HG03378 (cell line): ENCODE measurements at regions not wholly inside any gene's neighbourhood (a gene's known extent, or its start where the extent isn't known, plus 50 kb on each side); places are given as distances from the start of the nearest gene placed in this dataset.

ENCODE experiments used
- ATAC-seq: cut with Tn5 transposase; IDR thresholded peaks from one replicate; pipeline ENCODE4 v1.9.1; 2021; ENCODE audit warnings: mild to moderate bottlenecking, moderate library complexity; ENCODE audit not compliant: unreplicated experiment

DNA sequence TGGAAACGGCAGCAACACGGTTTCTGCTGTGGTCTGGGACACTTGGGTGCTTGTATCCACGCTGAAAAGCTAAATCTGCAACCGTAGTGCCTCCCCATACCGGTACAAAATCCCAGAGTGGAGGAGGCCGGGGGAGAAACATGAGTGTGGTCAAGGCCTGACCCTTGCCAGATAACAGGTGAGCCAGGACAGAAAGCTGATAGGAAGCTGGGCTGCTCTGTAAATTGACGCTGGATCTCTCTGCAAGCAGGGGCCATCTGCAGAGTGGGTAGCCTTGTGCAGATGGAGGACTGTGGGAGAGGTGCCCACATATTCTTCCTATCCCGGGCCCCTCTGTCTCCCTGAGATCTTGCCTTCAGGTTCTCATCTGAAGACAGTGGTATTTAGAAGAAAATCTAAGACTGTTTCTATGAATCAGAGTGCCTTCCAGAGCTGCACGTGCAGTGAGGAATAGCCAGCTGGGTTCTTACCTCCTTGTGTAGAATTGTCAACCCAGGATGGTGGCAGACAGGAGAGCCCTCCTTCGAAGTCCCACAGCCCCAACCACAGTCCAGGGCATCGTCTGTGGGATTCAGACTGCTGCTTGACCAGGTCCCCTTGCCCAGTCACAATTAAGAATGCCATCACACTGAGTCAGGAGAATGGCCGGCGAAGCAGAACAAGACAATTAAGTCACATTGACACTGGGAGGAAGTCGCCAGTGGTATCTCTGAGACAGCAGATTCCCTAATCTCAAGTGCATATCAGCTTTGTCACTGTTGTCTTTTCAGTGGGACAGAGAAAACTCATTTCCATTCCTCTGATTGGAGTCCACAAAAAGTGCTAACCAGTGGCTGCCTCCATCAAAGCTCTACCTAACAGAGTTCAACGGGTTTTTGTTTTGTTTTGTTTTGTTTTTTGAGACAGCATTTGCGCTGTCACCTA lies 100.0 kb upstream of the RIPOR2 start:
- ATAC-seq: peak; percentile 36

- no peak for ATAC-seq
Measured at GRCh38 chr6:25036461-25036860, 100.7 kb upstream of the RIPOR2 start.

GRCh38 chr6:25038300-25038699 lies 102.5 kb upstream of the RIPOR2 start:
- no peak for ATAC-seq

DNA sequence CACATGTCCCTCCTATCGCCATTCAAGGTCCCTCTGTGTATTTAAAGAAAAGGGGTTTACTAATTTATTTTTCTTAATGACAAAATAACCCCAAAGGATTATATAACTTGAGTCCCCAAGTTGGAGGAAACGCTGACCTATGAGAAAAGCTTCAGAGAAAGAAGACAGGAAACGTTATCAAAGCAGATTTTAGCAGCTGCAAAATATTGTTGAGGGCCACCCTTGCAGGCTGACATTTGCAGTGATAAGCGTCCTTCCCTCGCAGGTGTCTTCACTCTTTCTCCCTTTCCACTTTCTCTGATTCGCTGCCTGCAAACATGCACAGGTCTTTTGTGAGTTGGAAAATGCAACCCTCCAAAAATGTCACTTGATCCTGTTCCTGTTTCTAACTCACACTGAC lies 103.2 kb upstream of the RIPOR2 start:
- no peak for ATAC-seq

- no peak for ATAC-seq
Measured at GRCh38 chr6:25041485-25042035, 105.8 kb upstream of the RIPOR2 start.

- peak; percentile 40 for ATAC-seq
Measured at GRCh38 chr6:25042036-25042521, 106.3 kb upstream of the RIPOR2 start.

DNA sequence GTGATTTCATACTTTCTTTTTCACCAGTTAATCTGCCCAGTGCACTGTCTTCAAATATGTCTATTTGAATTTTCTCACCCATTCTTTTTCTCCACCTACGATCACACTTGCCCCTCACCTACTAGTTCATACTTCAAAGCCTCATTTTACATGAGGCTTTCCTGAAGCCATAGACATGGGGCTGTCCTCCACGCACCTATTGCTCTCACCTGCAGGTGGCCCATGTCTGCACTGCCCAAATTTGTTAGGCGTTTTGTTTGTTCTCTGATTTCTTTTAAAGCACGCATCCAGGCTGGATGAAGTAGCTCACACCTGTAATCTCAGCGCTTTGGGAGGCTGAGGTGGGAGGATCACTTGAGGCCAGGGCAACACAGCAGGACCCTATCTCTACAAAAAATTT lies 106.8 kb upstream of the RIPOR2 start:
- ATAC-seq: no peak

- peak; percentile 38 for ATAC-seq
Measured at GRCh38 chr6:25042984-25043725, 107.4 kb upstream of the RIPOR2 start.

- no peak for ATAC-seq
Measured at GRCh38 chr6:25043892-25044291, 108.1 kb upstream of the RIPOR2 start.

- no peak for ATAC-seq
Measured at GRCh38 chr6:25046942-25047341, 111.2 kb upstream of the RIPOR2 start.

GRCh38 chr6:25050356-25050755 lies 114.6 kb upstream of the RIPOR2 start:
- ATAC-seq: peak; percentile 37

- no peak for ATAC-seq
Measured at GRCh38 chr6:25051083-25051482, 115.3 kb upstream of the RIPOR2 start.

DNA sequence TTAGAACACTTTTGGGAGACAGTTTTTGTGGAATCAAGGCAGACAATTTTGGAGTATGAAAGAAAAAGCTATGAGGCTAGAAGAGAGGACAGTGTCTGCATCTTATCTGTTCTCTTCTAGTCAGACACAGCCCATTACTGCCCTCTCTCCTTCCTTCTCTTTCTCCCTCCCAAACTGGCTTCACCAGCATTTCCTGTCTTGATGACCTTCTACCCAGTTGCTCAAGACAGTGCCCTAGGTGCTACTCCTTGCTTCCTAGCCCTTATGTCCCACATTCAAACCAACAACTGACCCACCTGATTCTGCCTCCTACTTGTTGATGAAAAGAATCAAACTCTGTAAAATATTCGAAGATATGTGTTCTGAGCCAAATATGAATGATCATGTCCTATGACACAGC lies 116.4 kb upstream of the RIPOR2 start:
- ATAC-seq: no peak

GRCh38 chr6:25053875-25054371 lies 118.2 kb upstream of the RIPOR2 start:
- peak; percentile 84 for ATAC-seq

DNA sequence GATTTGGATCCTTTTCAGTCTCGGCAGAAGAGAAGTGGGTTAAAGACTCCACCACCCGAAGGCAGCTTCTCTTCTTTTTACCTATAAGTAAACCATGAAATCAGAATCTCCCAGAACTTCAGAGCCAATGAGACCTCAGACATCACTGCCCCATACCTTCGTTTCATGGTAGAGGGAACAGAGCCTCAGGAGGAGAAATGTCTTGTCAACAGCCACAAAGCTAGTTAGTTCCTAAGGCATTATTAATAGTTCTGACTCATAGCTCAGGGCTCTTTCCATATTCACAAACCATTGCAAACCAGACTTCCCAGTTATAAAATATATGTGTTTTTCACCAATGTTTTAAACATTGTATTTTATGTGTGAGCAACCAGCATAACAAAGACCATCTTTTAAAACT lies 118.7 kb upstream of the RIPOR2 start:
- ATAC-seq: no peak

- peak; percentile 67 for ATAC-seq
Measured at GRCh38 chr6:25056130-25056529, 120.4 kb upstream of the RIPOR2 start.

DNA sequence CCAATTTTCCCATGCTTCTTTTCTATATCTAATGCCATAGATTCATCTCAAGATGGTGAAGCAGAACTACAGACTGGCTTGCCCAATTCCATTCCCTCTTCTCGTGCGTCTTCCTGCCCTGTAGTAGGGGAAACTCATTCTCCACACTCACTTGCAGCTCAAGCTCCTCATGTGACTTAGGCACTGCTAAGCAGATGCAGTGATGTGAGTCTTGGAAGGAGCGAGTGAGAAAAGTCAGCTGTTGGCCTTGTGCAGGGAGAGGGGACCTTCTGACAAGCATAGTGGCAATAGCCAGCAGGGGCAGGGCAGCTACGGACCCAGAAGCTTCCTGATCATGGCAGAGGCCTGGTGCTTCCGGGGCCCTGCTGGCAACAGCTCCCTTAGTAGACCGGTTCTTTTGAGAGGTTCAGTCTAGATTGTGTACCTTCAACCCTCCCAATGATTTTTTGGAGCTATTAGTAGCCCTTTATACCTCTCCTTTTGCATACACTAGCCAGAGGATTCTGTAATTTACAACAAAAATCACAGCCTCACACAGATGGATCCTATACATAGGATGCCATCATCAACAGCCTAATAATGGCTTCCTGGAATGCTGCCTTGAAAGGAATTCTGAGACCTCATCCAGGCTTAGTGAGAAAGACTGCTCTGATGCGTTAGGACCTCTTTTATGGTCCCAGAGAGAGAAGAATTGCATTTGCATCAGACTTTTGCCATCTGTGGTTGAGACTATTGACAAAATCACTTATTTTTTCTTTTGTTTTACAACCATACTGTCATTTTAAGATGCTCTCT lies 121.5 kb upstream of the RIPOR2 start:
- ATAC-seq: no peak

DNA sequence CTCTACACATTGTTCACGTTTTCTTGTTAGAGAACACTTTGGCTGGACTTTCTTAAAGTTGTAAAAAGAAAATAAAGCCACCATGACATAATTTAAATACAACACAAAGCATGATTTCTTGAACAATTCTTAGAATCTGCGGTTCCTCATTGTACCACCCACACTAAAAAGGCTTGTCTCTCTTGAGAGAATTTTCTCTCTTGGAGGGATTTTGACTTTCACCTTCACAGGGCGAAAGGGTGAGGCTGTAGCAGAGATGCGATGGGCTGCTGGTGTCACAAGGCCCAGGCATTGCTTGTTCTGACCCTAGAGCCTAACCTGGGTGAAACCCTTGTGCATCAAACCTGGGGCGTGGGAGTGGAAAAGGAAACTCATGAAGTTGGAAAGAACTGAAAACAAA lies 122.7 kb upstream of the RIPOR2 start:
- ATAC-seq: no peak

GRCh38 chr6:25058941-25059340 lies 123.2 kb upstream of the RIPOR2 start:
- ATAC-seq: no peak

GRCh38 chr6:25060522-25060921 lies 124.8 kb upstream of the RIPOR2 start:
- ATAC-seq: no peak
